Mononuclear cell (primary cell): ENCODE measurements at regions not wholly inside any gene's neighbourhood (a gene's known extent, or its start where the extent isn't known, plus 50 kb on each side); places are given as distances from the start of the nearest gene placed in this dataset.

Source experiments
- H3K27me3 ChIP-seq: 2 replicates; pipeline ENCODE4 v1.6.0; 2011; ENCODE audit warnings: low read length, control low read depth; ENCODE audit not compliant: insufficient read depth
- H3K4me1 ChIP-seq: 2 replicates; pipeline ENCODE4 v1.5.1; 2011; ENCODE audit warnings: mild to moderate bottlenecking, low read length, control low read depth; ENCODE audit not compliant: insufficient read depth
- H3K4me3 ChIP-seq: 2 replicates; pipeline ENCODE4 v1.5.1; 2011; ENCODE audit warnings: mild to moderate bottlenecking, low read length, moderate library complexity
- H3K9me3 ChIP-seq: 2 replicates; pipeline ENCODE4 v1.5.1; 2011; ENCODE audit warnings: low read depth, mild to moderate bottlenecking, control low read depth, low read length

DNA sequence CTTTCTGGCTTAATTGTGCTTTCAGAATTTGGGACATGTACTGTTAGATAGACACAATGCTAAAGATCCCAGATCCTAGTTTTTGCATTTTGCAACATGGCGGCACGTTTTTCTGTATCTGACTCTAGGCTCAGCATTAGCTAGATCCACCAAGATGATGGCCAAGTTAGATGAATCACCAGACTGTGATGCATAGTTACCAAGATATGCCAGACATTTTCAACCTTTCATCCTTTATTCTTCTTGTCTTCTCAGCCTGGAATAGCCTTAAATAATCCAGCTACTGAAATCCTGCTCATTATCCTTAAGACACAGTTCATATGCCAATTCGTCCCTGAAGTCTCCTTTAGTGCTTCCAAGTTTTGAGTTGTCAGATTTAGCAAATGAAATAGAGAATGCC, 144.9 kb upstream of the CRY1 start:
- Histone ChIP-seq H3K4me3 (no peak overlapping the region), H3K9me3 (no peaks in the 10 kb centered on the region), H3K27me3 (no peaks in the 10 kb centered on the region), H3K4me1 (no peaks in the 10 kb centered on the region)

- Histone ChIP-seq H3K4me3 (no peak overlapping the region), H3K27me3 (no peaks in the 10 kb centered on the region), H3K4me1 (no peaks in the 10 kb centered on the region), H3K9me3 (no peaks in the 10 kb centered on the region)
These were observed 148.1 kb upstream of the CRY1 start for GRCh38 chr12:107241411-107241810.

- Histone ChIP-seq H3K4me1 (no peaks in the 10 kb centered on the region), H3K27me3 (no peaks in the 10 kb centered on the region), H3K4me3 (no peak overlapping the region)
These were observed 148.8 kb upstream of the CRY1 start for GRCh38 chr12:107242189-107242588.

DNA sequence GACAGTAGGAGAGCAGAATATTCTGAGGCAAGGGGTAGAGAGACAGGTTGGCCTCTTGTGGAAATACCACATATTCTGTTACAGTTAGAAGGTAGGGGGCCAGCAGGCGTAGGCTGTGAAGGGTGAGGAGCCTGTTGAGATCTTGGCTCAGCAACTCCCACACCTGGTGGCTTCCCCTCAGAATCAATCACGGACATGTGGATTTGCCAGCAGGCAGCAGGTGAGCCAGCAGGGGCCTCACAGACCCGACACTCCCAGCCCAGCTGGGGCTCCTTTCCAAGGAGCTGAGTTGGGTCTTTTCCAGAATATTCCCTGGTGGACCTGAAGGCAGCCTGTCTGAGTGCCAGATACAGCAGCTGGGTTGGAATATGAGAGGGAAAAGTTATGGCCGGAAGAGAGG, 150.0 kb upstream of the CRY1 start:
- Histone ChIP-seq H3K27me3 (no peaks in the 10 kb centered on the region), H3K9me3 (no peaks in the 10 kb centered on the region), H3K4me1 (no peaks in the 10 kb centered on the region), H3K4me3 (no peak overlapping the region)

More at GRCh38 chr12:107242189-107242588, 148.8 kb upstream of the CRY1 start:
- H3K9me3 ChIP-seq = no peaks in the 10 kb centered on the region

DNA sequence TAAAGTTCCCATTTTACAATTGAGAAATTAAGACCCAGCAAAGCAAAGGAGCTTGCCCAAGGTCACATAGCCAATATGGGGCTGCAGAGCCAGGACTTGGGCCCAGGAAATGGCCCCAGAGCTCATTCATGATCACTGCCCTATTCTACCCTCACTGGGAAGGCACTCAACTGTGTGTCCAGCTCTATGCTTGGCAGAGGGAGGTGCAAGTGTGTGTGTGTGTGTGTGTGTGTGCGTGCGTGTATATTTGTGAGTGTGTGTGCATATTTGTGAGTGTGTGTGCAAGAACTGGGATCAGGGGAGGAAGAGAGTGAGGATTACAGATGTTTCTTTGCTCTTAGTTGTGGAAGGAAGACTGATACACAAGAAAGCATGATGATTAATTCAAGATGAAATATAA, 151.2 kb upstream of the CRY1 start:
- H3K27me3 ChIP-seq = no peaks in the 10 kb centered on the region
- no peak overlapping the region for H3K4me3 ChIP-seq
- H3K4me1 ChIP-seq = no peaks in the 10 kb centered on the region
- H3K9me3 ChIP-seq = no peaks in the 10 kb centered on the region

- Histone ChIP-seq H3K27me3 (no peaks in the 10 kb centered on the region), H3K4me3 (no peak overlapping the region), H3K9me3 (no peaks in the 10 kb centered on the region), H3K4me1 (no peaks in the 10 kb centered on the region)
These were observed 154.3 kb upstream of the CRY1 start for GRCh38 chr12:107247650-107248049.

DNA sequence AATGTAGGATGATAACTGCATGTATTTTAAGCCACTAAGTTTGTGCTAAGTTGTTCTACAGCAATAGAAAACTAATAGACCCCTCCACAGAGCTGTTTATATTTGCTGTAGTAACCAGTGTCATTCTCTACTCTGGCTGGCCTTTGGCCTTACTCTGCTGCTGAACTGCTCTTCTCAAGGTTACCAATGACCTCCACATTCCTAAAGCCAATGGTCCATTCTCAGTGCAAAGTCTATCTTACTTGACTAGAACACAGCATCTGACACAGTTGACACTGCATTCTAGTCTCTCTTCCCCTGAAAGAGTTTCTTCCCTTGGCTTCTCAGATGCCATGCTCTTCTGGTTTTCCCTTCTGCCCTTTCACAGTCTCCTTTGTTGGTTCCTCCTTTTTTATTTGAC, 154.8 kb upstream of the CRY1 start:
- Histone ChIP-seq H3K4me3 (no peak overlapping the region), H3K27me3 (no peaks in the 10 kb centered on the region), H3K9me3 (no peaks in the 10 kb centered on the region), H3K4me1 (no peaks in the 10 kb centered on the region)

GRCh38 chr12:107251288-107251687, 157.9 kb upstream of the CRY1 start:
- Histone ChIP-seq H3K4me1 (no peaks in the 10 kb centered on the region), H3K4me3 (no peak overlapping the region), H3K9me3 (no peaks in the 10 kb centered on the region), H3K27me3 (no peaks in the 10 kb centered on the region)

DNA sequence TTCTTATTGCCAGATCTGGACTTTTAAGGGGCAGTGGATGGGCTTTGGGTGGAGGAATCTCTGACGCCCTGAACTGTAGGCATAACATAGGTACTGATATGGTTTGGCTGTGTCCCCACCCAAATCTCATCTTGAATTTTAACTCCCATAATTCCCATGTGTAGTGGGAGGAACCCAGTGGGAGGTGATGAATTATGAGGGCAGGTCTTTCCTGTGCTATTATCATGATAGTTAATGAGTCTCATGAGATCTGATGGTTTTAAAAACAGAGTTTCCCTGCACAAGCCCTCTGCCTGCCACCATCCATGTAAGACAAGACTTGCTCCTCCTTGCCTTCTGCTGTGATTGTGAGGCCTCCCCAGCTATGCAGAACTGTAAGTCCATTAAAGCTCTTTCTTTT, 160.0 kb upstream of the CRY1 start:
- Histone ChIP-seq H3K4me3 (no peak overlapping the region), H3K4me1 (no peaks in the 10 kb centered on the region), H3K27me3 (no peaks in the 10 kb centered on the region), H3K9me3 (no peaks in the 10 kb centered on the region)

DNA sequence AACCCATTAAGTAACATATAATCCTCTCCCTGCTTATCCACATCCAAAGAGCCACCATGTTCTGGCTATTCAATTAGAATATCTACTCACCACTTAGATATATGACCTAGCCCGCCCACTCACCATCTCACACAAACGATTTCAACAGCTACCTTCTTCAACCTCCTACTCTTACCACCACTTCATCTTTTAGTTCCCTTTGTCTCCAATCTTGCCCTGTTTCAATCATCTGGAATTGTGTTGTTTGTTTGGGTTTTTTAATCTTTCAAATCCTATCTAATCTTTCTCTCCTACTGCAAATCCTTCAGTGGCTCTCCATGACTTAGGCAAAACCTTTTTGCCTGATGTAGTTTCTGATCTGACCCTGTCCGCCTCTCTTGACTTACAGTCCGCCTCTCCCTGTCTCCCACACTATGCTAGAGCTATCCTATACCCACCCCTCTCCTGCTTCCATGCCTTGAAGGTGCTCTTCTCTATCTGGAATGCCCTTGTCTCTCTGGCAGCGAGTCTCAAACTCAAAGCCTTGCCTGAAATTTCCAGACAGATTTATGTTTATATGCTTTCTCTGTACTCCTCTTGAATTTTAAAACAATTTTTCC, 161.0 kb upstream of the CRY1 start:
- Histone ChIP-seq H3K4me1 (no peaks in the 10 kb centered on the region), H3K4me3 (no peak overlapping the region), H3K9me3 (no peaks in the 10 kb centered on the region), H3K27me3 (no peaks in the 10 kb centered on the region)

DNA sequence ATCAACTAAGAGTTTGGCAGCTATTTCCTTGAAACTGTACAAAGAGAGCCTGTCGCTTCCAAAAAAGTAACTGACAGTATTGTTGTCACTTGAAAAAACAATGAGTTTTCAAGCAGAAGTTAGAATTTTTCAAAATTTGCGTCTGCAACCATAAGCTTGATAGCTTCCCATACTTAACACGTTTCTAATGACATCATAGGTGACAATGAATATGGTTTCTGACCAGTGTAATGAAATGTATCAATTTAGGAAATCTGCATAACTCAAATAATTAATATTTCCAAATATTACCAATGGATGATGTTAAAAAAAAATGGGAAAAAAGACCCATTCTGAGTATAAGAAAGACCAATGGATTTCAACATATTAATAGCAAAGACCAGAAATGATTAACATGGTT, 165.4 kb upstream of the CRY1 start:
- no peaks in the 10 kb centered on the region for H3K4me1 ChIP-seq
- H3K4me3 ChIP-seq = no peak overlapping the region
- no peaks in the 10 kb centered on the region for H3K9me3 ChIP-seq
- no peaks in the 10 kb centered on the region for H3K27me3 ChIP-seq

DNA sequence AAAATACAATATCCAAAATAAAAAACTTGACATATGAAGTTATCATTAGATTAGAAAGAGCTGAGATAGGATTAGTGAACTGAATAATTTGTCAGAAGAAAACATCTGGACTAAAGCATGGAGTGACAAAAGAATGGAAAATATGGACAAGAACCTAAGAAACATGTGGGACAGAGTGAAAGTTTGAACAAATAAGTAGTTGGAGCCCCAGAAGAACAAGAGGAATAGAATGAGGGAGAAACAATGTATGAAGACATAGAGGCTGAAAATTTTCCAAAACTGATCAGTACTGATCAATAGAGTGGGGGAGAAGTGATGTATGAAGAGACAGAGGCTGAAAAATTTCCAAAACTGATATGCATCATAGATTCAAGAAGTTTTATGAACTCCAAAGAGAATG, 170.6 kb upstream of the CRY1 start:
- Histone ChIP-seq H3K9me3 (no peaks in the 10 kb centered on the region), H3K27me3 (no peaks in the 10 kb centered on the region), H3K4me3 (no peak overlapping the region), H3K4me1 (no peaks in the 10 kb centered on the region)

DNA sequence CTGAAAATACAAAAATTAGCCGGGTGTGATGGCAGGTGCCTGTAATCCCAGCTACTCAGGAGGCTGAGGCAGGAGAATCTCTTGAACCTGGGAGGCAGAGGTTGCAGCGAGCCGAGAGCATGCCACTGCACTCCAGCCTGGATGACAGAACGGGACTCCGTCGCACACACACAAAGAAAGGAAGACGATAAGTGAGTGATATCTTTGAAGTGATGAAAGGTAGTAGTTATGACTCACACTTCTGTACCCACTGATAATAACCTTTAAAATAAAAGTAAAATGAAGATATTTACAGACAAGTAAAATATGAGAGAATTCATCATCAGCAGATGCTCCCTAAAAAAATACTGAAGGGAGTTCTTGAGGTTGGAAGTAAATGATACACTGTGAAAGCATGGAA, 171.3 kb upstream of the CRY1 start:
- H3K4me3 ChIP-seq = no peak overlapping the region
- no peaks in the 10 kb centered on the region for H3K27me3 ChIP-seq
- H3K9me3 ChIP-seq = no peaks in the 10 kb centered on the region
- no peaks in the 10 kb centered on the region for H3K4me1 ChIP-seq

DNA sequence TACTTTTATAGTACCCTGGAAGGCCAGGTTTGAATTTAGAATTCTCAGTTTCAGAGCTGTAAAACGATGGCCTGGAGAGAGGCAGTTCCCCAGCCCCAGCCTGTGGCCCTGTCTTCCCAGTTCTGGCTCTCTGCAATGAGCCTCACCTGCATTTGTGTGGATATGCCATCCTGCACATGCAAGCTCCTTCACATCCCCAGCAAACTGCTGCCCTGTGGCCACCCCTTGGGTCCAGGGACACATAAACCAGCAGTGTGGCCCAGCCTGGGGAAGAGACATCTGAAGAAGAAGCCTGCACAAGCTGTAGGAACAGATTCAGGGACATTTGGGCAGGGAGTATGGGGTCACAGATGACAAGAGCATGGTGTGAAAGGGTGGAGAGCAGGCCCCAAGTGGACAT, 174.3 kb upstream of the CRY1 start:
- no peaks in the 10 kb centered on the region for H3K4me1 ChIP-seq
- H3K4me3 ChIP-seq = no peak overlapping the region
- no peaks in the 10 kb centered on the region for H3K27me3 ChIP-seq
- H3K9me3 ChIP-seq = no peaks in the 10 kb centered on the region

DNA sequence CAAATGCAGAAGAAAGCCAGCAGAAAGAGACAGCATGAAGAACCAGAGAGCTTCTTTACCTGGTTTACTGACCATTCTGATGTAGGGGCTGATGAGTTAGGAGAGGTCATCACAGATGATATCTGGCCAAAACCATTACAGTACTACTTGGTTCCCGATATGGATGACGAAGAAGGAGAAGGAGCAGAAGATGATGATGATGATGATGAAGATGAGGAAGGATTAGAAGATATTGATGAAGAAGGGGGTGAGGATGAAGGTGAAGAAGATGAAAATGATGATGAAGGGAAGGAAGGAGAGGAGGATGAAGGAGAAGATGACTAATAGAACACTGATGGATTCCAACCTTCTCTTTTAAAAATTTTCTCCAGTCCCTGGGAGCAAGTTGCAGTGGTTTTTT, 178.2 kb upstream of the CRY1 start:
- Histone ChIP-seq H3K27me3 (no peaks in the 10 kb centered on the region), H3K4me3 (no peak overlapping the region), H3K9me3 (no peaks in the 10 kb centered on the region), H3K4me1 (no peaks in the 10 kb centered on the region)

DNA sequence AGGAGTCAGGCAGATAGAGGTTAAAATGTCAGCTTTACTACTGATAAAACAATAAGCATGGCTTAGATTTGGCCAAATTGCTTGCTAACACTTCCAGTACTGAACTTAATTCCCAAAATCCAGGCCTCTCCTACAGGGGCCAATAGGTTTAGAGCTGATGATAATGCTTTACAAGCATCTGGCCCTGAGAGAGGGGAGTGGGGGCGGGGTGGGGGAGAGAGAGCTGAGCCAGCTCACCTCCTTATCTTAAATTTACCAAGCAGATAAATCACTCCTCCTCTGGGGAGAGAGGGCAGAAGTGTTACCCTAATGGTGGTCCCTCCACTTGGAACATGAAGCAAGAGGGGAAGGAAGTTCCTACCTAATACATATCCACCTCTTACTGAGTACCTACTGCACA, 182.2 kb upstream of the CRY1 start:
- Histone ChIP-seq H3K9me3 (no peaks in the 10 kb centered on the region), H3K27me3 (no peaks in the 10 kb centered on the region), H3K4me3 (no peak overlapping the region), H3K4me1 (no peaks in the 10 kb centered on the region)

- Histone ChIP-seq H3K9me3 (no peaks in the 10 kb centered on the region), H3K27me3 (no peaks in the 10 kb centered on the region), H3K4me3 (no peak overlapping the region), H3K4me1 (no peaks in the 10 kb centered on the region)
These were observed 184.5 kb upstream of the CRY1 start for GRCh38 chr12:107277855-107278254.
